Hippocampal formation (tissue), 2 donors: ENCODE measurements at regions not wholly inside any gene's neighbourhood (a gene's known extent, or its start where the extent isn't known, plus 50 kb on each side); places are given as distances from the start of the nearest gene placed in this dataset.

Source experiments
- DNase-seq, 2 donors: peaks; one replicate each; lab custom pipeline; 2025; lab: John Stamatoyannopoulos, UW

DNA sequence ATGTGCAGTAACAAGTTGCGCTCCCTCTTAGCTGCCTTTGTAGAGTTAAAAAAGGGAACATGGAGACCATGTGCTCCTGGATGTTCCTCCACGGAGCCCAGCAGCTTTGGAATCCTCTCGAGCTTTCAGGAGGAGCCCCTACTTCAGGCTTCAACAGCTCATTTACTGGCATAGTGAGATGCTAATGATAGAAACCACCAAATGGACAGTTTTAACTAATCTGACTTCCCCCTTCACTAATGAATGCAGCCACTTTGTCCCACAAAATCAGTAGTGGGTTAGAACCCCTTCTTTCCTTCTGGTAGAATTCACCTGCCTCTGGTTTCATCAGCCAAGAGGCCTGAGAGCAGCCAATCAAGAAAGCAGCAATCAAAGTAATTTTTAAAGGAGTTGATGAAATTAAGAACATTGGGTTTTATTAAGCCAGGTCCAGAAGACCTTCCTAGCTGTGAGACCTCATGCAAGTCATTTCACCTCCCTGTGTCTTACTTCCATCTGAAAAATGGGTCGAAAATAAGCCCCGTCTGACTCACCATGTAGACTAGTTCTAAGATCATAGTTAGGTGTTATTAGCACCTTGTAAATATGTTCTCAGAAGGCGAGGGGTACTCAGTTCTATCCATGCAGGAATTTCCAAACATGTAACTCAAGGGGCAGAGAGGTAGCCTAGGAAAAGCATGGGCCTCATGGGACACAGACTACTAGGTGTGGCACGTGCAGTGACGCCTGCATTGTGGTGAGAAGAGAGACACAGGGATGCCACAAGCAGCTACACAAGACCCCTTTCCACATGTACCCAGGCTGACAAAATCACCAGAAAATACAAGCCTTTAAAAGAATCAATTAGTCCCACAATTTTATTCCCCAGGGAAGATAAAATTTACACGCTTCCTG is 179.7 kb upstream of the LPP start:
- no peak for DNase-seq

- DNase-seq: no peak
Observed at GRCh38 chr3:187974871-187975271, 179.1 kb upstream of the LPP start.

DNA sequence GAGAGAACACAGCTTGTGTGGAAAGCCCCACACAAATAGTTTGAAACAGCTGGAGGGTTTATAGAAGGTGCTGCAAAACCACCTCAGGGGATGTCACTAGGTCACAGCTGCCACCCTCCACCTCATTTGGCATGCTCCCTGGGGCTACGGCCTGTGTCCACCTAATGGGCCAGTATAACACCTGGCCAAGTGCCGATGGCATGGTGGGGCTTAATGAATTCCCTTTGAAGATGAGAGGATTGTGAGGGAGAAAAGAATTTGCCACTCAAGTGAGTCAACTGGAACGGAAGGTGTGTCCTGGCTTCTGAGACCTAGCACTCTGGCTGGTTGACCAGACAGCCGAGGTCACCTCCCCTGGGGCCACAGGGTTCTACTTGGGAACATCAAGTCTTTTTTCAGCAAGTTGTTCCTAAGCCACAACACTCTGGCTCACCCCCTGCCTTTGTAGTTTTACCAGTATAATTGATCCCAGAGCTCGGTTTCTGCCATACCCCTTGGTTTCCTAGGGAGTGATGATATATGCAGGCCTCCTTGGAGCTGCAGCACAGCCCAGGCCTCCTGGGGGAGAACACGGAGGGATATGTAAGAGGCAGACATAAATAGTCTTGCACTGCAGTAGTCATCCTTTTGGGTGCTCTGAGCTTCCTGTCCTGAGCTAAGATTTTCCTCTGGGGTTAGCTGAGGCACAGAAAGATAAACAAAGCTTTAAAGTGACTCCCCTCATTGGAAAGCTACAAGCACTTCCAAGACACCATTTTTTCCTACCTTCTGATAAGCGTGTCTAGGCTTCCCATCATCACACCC is 178.2 kb upstream of the LPP start:
- no peak for DNase-seq

DNA sequence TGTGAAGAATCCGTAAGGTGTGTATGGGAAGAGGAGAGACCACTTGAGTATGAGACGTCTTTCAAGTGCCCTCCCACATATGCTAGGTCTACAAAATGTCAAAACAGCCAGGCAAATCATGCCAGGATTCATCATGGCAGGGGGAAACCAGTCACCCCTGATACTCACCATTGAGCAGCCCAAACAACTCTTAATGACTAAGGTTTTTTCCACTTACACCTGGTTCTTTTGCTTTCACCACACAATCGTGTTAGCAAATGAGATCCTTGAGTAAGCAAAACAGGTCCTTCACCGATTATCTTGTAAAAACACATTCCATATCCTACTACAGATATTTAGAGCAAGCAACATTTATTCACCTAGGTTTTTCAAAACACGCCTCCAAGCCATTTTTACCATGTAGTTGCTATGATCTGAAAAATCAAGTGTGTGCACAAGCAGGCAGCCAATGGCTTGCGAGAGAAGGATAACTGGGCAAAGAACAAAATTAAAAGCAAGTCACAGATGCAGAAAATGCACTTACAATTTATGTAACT is 177.5 kb upstream of the LPP start:
- DNase-seq: no peak

GRCh38 chr3:187977659-187978058 is 176.3 kb upstream of the LPP start:
- DNase-seq: no peak

DNA sequence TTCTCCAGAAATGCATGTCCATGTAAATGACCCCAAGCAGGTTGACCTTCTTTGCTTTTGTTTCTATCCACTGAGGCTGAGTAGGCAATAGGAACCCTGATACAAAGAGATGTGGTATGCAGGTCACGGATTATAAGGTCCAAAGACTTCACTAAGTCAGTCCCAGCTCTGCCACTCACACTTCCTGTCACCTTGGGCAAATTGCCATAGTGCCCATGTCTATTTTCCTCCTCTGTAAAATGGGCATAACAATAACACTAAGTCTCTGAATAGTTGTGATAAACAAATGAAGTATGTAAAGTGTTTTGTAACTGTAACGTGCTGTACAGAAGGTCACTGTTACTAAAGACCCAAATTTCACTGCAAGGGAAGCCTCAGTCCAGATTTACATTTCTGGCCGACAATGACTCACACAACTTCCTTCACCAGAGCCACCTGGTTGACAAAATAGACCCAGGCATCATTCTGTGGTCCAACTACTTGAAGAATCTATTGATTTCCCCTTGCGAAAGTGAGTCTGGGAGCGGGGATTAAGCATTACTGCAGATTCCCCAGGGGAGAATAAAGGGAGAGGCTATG is 175.4 kb upstream of the LPP start:
- DNase-seq: no peak

DNA sequence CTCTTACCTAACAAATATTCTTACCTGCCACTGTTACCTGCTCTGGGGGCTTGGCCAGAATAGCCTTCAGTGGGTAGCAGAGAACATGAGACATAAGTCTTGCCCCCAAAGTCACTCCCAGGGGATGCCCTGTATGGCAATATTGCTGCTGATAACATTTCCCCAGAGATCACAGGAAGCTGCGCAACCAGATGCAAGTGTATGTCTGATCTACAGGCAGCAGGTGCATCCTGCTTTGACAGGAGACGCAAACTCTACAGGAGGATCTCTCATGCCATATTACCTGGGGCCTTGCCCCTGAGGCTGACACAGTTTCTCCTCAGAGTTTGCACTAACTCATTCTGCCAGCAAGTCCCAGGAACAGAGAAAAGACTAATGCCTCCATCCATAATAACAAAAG is 174.4 kb upstream of the LPP start:
- DNase-seq: no peak

GRCh38 chr3:187980861-187981260 is 173.1 kb upstream of the LPP start:
- DNase-seq: no peak

- DNase-seq: no peak
Observed at GRCh38 chr3:187982142-187982541, 171.8 kb upstream of the LPP start.

- no peak for DNase-seq
Observed at GRCh38 chr3:187983484-187984124, 170.4 kb upstream of the LPP start.

GRCh38 chr3:187985647-187986046 is 168.3 kb upstream of the LPP start:
- no peak for DNase-seq

DNA sequence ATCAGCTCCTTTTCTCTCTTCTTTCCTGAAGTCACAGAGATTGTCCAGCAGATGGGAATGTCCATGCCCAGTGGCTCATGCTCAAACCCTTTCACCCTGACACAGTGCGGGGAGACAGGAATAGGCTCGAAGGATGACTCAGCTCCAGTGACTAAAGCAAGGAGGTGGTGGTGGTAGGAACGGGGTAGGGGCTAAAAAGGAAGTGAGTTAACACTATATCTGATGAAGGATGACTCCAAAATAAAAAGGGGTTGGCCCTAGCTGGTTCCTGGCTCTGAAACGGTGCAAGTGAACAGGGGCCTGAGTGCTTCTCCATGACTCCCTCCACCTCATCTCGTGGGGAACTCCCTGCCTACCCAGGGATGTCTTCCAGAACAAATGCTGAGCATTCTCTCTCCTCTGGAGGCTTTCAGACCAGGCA is 167.4 kb upstream of the LPP start:
- DNase-seq: no peak

DNA sequence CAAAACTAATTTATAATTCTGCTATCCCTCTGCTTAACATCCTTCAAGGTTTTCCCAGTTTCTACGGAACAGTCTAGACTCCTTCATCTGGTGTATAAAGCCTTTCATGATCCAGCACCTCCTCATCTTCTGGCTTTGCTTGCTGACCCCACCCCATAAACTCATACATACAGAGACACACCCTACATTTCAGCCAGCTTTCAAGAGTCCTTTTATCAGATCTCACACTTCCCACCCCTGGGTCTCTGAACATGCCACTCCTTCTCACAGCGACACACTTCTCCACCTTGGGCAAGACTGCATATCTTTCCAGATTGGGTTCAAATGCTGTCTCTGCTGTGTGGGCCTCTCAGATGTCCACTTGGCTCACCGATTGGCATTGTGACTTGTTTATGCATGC is 166.8 kb upstream of the LPP start:
- no peak for DNase-seq

GRCh38 chr3:187987924-187988323 is 166.0 kb upstream of the LPP start:
- DNase-seq: no peak

- DNase-seq: peak in 1 of 2 donors; percentile 22
Observed at GRCh38 chr3:187989575-187990153, 164.3 kb upstream of the LPP start.

GRCh38 chr3:187992609-187993008 is 161.3 kb upstream of the LPP start:
- no peak for DNase-seq

DNA sequence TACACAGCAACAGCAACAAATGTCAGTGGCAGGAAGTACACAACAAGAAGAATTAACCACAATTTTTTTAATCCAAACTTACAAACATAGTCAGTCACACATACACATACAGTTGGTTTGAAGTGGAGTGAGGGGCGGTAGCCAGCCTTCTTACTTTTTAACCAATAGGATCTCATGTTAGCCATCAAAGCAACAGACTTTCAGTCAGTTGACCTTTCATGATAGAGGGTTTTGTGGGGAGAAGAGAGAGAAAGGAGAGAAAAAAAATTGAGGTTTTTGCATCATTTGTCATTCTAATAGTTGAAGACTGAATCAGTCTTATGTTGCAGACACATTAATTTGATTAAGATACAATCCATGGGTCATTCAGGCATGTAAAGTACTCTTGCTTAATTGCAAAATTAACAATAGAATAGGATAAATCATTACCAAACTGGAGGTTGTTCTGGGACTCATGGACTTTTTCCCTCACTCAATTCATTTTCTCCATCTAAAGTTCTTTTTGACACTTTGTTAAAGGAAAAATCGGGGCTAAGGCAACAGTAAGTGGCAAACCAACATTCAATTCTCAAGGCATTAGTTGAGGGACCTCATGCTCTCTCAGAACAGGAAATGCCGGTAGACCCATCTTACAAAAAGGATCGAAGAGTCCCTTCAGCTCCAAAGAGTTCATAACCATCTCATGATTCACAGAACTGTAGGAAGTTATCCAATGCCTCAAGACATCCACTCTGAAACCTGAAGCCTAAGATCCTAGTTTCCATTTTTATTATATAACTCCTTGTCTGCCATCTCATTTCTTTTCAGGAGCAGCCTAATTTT is 159.5 kb upstream of the LPP start:
- DNase-seq: no peak

DNA sequence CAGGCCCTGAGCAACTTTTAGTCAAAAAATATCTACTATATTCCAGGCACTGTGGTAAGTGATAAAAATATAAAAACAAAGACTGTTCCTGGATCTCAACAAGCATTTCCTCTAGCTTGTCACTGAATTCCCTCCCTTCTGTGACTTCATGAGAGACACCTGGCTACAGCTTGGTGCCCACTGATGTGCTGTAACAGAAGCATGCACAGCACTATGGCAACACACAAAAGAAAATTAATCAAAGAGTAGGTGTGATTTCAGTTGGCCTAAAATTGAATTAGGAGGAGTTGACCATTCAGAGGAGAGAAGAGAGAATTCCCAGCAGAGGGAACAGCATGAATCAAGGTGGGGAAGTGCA is 158.9 kb upstream of the LPP start:
- DNase-seq: no peak

- no peak for DNase-seq
Observed at GRCh38 chr3:187995667-187996066, 158.3 kb upstream of the LPP start.

DNA sequence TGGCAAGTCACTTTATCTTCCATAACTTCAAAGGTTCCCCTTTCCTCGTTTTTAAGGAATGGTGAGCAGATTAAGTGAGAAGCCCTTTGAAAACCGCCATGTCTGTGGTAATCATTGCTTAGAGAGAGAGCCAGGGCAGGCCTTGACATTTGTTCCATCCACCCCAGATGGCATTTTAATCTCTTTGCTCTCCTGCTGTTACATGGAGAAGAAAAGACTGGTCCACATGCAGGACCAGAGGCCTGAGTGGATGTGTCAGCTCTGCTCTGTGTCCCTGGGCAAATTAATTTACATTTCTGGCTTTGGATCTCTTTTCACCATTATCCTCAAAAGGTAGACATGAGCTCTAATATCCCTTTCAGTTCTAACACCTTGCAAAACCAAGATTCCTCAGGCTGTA is 157.3 kb upstream of the LPP start:
- DNase-seq: no peak

DNA sequence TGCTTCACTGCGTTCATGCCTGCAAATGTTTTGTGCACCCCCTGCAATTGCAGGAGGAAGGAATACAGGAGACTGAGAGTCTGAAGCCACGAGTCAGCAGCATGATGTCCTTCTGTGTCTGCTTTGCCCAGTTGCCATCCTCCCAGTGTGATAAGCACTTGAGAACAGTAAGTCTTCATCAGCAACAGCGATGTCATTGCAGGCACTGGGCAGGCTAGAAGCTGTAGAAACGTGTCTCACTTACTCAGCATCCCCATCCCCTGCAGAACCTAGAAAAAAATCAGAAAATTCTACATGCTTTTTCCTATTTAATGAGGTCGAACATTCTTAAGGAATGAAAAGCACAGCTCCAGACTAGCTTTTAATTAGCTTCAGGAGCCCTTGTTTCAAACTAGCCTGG is 156.5 kb upstream of the LPP start:
- no peak for DNase-seq
